ENCODE measurements at regions not wholly inside any gene's neighbourhood (a gene's known extent, or its start where the extent isn't known, plus 50 kb on each side); places are given as distances from the start of the nearest gene placed in this dataset.

DNA sequence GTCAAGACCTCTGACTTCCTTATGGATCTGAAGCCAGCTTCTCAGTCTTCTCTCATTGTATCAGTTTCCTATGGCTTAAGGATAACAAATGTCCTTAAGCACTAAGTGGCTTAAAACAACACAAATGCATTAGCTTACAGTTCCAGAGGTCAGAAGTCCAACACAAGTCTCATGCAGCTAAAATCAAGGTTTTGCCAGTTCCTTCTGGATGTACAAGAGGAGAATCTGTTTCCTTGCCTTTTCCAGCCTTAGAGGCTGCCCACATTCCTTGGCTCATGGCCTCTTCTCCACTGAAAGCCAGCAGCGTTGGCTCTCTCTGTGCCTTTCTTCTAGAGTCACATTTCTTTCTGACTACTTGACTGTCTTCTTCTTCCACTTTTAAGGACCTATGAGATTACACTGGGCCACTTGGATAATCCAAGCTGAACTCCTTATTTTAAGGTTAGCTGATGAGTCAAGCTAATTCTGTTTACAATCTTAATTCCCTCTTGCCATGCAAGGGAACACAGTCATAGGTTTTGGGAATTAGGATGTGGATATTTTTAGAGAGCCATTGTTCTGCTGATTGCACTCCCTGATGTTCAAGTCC lies 179.0 kb downstream of the BCAS1 start:
- ChIA-PET POLR2A (interaction anchor here in 1 of 2 donors (0.6 kb wide), 1 partner anchor 200 kb away, joined by 4 read pairs; no protein-coding TSS in a partner anchor), CTCF (interaction anchor here in 1 of 2 donors (0.6 kb wide), 1 partner anchor 73 kb away, joined by 4 read pairs; no protein-coding TSS in a partner anchor)
- no peaks in the 10 kb centered on the region for H3K36me3 Mint-ChIP-seq
- H3K27ac Mint-ChIP-seq: no peak overlapping the region
- H3K4me3 Mint-ChIP-seq: no peak overlapping the region
- Histone ChIP-seq H3K36me3 (ENCODE audit: control insufficient read depth in 2 of 2, extremely low read depth in 1 of 2, insufficient read depth in 1 of 2, low read length in 1 of 2) (no peaks in the 10 kb centered on the region), H3K4me1 (ENCODE audit: control insufficient read depth in 1 of 2, extremely low read depth in 1 of 2, insufficient read depth in 2 of 2, low read length in 2 of 2) (peaks cover 4 to 23% of the 10 kb centered on the region in 2 experiments), H3K4me3 (ENCODE audit: control insufficient read depth in 1 of 2, extremely low read depth in 1 of 2, low read length in 1 of 2) (no peak overlapping the region), H3K27ac (ENCODE audit: low read length) (no peak overlapping the region), H3K9me3 (no peaks in the 10 kb centered on the region), H3K27me3 (replicated peaks in 1 of 2; ENCODE audit: control insufficient read depth in 2 of 2, extremely low read depth in 1 of 2, insufficient read depth in 2 of 2, low read length in 1 of 2) (no peaks in the 10 kb centered on the region)
- no peaks in the 10 kb centered on the region for H3K27me3 Mint-ChIP-seq
- no CpG with 5 or more reads among the region's 1 CpG for WGBS (ENCODE audit: insufficient coverage)
- ATAC-seq (replicated peaks in 1 of 4): no peak
- no peak for DNase-seq
- peaks cover 34 to 41% (median 41%) of the 10 kb centered on the region in 3 donors for H3K4me1 Mint-ChIP-seq
- no peaks in the 10 kb centered on the region for H3K9me3 Mint-ChIP-seq

DNA sequence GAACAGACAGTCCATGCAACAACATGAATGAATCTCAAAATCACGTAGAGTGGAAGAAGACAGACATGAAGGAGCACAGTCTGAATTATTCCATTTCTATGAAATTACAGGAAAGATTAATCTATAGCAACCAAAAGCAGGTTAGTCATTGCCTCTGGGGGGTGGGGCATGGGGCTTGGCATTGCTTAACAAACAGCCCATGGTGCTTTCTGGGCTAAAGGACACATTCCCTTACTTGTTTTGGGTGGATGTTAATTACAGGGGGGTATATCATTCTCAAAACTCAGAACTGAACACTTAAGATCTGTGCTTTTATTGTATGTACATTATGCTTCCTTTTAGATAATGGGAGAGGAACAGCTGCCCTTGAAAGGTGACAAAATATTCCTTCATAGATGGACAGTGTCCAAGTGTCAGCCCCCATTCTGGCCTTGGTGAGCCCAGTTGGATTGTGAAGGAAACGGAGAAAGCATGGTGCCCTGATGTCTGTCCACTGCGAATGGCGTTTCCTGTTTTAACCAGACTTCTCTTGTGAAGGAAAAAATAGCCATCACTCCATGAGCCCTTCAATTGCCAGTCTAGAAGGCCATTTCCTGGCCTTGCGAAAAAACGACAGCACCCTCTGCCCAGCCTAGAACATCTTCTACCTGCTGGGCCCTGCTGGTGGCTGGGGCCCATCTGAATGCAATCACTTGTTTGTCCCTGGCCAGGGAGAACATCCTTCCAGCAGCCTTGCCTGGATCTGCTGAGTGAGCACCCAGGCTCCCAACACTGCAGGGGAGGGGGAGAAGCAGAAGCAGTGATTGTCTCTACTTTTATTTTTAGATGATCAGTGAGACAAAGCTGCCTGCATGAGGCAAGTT lies 179.7 kb downstream of the BCAS1 start:
- Mint-ChIP-seq H3K27me3 (no peaks in the 10 kb centered on the region), H3K4me1 (peaks cover 40 to 43% (median 41%) of the 10 kb centered on the region in 3 donors), H3K4me3 (no peak overlapping the region), H3K9me3 (no peaks in the 10 kb centered on the region), H3K27ac (no peak overlapping the region), H3K36me3 (no peaks in the 10 kb centered on the region)
- ChIA-PET POLR2A (no interaction called here), CTCF (no interaction called here)
- Histone ChIP-seq H3K4me1 (ENCODE audit: control insufficient read depth in 1 of 2, extremely low read depth in 1 of 2, insufficient read depth in 2 of 2, low read length in 2 of 2) (peaks cover 4 to 23% of the 10 kb centered on the region in 2 experiments), H3K9me3 (no peaks in the 10 kb centered on the region), H3K27me3 (replicated peaks in 1 of 2; ENCODE audit: control insufficient read depth in 2 of 2, extremely low read depth in 1 of 2, insufficient read depth in 2 of 2, low read length in 1 of 2) (no peaks in the 10 kb centered on the region), H3K4me3 (ENCODE audit: control insufficient read depth in 1 of 2, extremely low read depth in 1 of 2, low read length in 1 of 2) (no peak overlapping the region), H3K36me3 (ENCODE audit: control insufficient read depth in 2 of 2, extremely low read depth in 1 of 2, insufficient read depth in 1 of 2, low read length in 1 of 2) (no peaks in the 10 kb centered on the region), H3K27ac (ENCODE audit: low read length) (no peak overlapping the region)
- DNase-seq: no peak
- ATAC-seq (replicated peaks in 1 of 4): no peak
- WGBS (ENCODE audit: insufficient coverage): no CpG with 5 or more reads among the region's 6 CpGs

DNA sequence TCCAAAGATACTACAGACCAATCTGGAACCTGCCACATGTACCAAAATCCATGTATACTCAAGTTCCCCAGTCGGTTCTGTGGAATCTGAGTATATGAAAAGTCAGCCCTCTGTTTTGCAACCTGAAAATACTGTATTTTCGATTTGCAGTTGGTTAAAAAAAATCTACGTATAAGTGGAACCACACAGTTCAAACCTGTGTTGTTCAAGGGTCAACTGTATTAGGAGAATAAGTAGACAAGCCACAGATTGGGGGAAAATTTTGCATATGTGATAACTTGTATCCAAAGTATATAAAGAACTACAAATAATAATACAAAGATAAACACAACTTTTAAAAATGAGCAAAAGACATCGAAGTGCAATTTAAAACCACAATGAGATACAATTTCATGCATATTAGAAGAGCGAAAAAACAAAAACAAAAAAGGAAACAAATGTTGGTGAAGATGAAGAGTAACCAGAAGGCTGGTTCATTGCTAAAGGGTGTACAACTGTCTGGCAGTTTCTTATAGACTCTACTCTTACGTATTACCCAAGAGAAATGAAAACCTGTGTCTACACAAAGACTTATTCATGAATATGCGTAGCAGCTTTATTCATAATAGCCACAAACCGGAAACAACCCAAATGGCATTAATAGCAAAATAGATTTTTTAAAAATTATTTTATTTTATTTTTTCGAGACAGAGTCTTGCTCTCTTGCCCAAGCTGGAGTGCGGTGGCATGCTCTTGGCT lies 180.8 kb downstream of the BCAS1 start:
- WGBS (ENCODE audit: insufficient coverage): 80% methylated on average over 2 of the region's 10 CpGs
- Mint-ChIP-seq H3K27ac (no peak overlapping the region), H3K9me3 (no peaks in the 10 kb centered on the region), H3K4me1 (peaks cover 43 to 48% (median 46%) of the 10 kb centered on the region in 3 donors), H3K36me3 (no peaks in the 10 kb centered on the region), H3K4me3 (no peak overlapping the region), H3K27me3 (no peaks in the 10 kb centered on the region)
- Histone ChIP-seq H3K9me3 (no peaks in the 10 kb centered on the region), H3K36me3 (ENCODE audit: control insufficient read depth in 2 of 2, extremely low read depth in 1 of 2, insufficient read depth in 1 of 2, low read length in 1 of 2) (no peaks in the 10 kb centered on the region), H3K27ac (ENCODE audit: low read length) (no peak overlapping the region), H3K4me1 (ENCODE audit: control insufficient read depth in 1 of 2, extremely low read depth in 1 of 2, insufficient read depth in 2 of 2, low read length in 2 of 2) (peaks cover 8 to 26% of the 10 kb centered on the region in 2 experiments), H3K27me3 (replicated peaks in 1 of 2; ENCODE audit: control insufficient read depth in 2 of 2, extremely low read depth in 1 of 2, insufficient read depth in 2 of 2, low read length in 1 of 2) (no peaks in the 10 kb centered on the region), H3K4me3 (ENCODE audit: control insufficient read depth in 1 of 2, extremely low read depth in 1 of 2, low read length in 1 of 2) (no peak overlapping the region)
- ATAC-seq (replicated peaks in 1 of 4) (no peak), DNase-seq (no peak)
- ChIA-PET CTCF (no interaction called here), POLR2A (interaction anchor here in 1 of 2 donors (1.0 kb wide), 1 partner anchor 17 kb away, joined by 3 read pairs; no protein-coding TSS in a partner anchor)

DNA sequence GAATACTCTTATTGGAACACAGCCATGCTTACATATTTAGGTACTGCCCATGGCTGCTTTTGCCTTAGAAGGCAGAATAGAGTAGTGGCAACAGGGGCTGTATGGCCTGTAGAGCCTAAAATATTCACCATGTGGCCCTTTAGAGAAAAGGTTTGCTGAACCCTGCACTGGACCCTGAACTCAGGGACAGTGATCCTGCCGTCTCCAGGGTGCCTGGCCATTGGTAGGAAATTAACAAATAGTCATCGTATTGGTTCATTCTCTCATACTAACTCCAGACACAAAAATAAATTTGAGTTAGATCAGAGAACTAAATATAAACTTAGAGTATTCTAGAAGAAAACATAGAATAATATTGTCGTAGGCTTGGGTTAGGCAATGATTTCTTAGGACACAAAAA lies 181.4 kb downstream of the BCAS1 start:
- ATAC-seq (replicated peaks in 1 of 4) (no peak), DNase-seq (no peak)
- Histone ChIP-seq H3K4me1 (ENCODE audit: control insufficient read depth in 1 of 2, extremely low read depth in 1 of 2, insufficient read depth in 2 of 2, low read length in 2 of 2) (peaks cover 8 to 28% of the 10 kb centered on the region in 2 experiments), H3K4me3 (ENCODE audit: control insufficient read depth in 1 of 2, extremely low read depth in 1 of 2, low read length in 1 of 2) (no peak overlapping the region), H3K36me3 (ENCODE audit: control insufficient read depth in 2 of 2, extremely low read depth in 1 of 2, insufficient read depth in 1 of 2, low read length in 1 of 2) (no peaks in the 10 kb centered on the region), H3K27me3 (replicated peaks in 1 of 2; ENCODE audit: control insufficient read depth in 2 of 2, extremely low read depth in 1 of 2, insufficient read depth in 2 of 2, low read length in 1 of 2) (no peaks in the 10 kb centered on the region), H3K27ac (ENCODE audit: low read length) (no peak overlapping the region), H3K9me3 (no peaks in the 10 kb centered on the region)
- ChIA-PET CTCF (no interaction called here), POLR2A (interaction anchor here in 1 of 2 donors (1.0 kb wide), 1 partner anchor 16 kb away, joined by 3 read pairs; no protein-coding TSS in a partner anchor)
- H3K27me3 Mint-ChIP-seq: no peaks in the 10 kb centered on the region
- no peaks in the 10 kb centered on the region for H3K9me3 Mint-ChIP-seq
- WGBS (ENCODE audit: insufficient coverage): no CpG with 5 or more reads among the region's 3 CpGs
- no peak overlapping the region for H3K27ac Mint-ChIP-seq
- no peaks in the 10 kb centered on the region for H3K36me3 Mint-ChIP-seq
- no peak overlapping the region for H3K4me3 Mint-ChIP-seq
- H3K4me1 Mint-ChIP-seq: peaks cover 44 to 49% (median 47%) of the 10 kb centered on the region in 3 donors

DNA sequence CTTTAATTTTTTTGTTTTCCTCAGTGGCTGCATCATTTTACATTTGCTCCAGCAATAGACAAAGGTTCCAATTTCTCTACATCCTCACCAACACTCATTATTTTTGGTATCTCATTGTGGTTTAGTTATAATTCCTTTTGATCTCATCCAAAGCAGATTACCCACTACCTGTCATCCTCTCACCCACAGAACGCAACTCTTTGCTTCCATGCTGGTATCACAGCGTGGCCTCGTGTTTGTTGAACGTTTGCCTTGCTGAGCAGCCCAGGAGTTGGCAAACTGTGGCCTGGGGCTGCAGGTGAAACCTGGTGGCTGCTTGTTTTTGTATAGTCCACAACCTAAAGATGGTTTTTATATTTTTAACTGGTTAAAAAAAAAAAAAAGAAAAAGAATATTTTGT lies 181.9 kb downstream of the BCAS1 start:
- no peak overlapping the region for H3K4me3 Mint-ChIP-seq
- H3K27ac Mint-ChIP-seq: peak overlapping the region in 1 of 2 donors; percentile 78
- H3K4me1 ChIP-seq (ENCODE audit: control insufficient read depth in 1 of 2, extremely low read depth in 1 of 2, insufficient read depth in 2 of 2, low read length in 2 of 2): peaks cover 8 to 31% of the 10 kb centered on the region in 2 experiments
- H3K27ac ChIP-seq (ENCODE audit: low read length): no peak overlapping the region
- H3K36me3 ChIP-seq (ENCODE audit: control insufficient read depth in 2 of 2, extremely low read depth in 1 of 2, insufficient read depth in 1 of 2, low read length in 1 of 2): no peaks in the 10 kb centered on the region
- H3K36me3 Mint-ChIP-seq: no peaks in the 10 kb centered on the region
- no peaks in the 10 kb centered on the region for H3K27me3 Mint-ChIP-seq
- ATAC-seq (replicated peaks in 1 of 4): no peak
- no peak overlapping the region for H3K4me3 ChIP-seq (ENCODE audit: control insufficient read depth in 1 of 2, extremely low read depth in 1 of 2, low read length in 1 of 2)
- H3K9me3 ChIP-seq: no peaks in the 10 kb centered on the region
- no peak for DNase-seq
- ChIA-PET CTCF (interaction anchor here in 1 of 2 donors (0.6 kb wide), 1 partner anchor 350 kb away, joined by 3 read pairs; no protein-coding TSS in a partner anchor), POLR2A (interaction anchor here in 1 of 2 donors (1.0 kb wide), 1 partner anchor 16 kb away, joined by 3 read pairs; no protein-coding TSS in a partner anchor)
- no peaks in the 10 kb centered on the region for H3K9me3 Mint-ChIP-seq
- WGBS (ENCODE audit: insufficient coverage): no CpG with 5 or more reads among the region's 4 CpGs
- peaks cover 45 to 50% (median 45%) of the 10 kb centered on the region in 3 donors for H3K4me1 Mint-ChIP-seq
- no peaks in the 10 kb centered on the region for H3K27me3 ChIP-seq (replicated peaks in 1 of 2; ENCODE audit: control insufficient read depth in 2 of 2, extremely low read depth in 1 of 2, insufficient read depth in 2 of 2, low read length in 1 of 2)

DNA sequence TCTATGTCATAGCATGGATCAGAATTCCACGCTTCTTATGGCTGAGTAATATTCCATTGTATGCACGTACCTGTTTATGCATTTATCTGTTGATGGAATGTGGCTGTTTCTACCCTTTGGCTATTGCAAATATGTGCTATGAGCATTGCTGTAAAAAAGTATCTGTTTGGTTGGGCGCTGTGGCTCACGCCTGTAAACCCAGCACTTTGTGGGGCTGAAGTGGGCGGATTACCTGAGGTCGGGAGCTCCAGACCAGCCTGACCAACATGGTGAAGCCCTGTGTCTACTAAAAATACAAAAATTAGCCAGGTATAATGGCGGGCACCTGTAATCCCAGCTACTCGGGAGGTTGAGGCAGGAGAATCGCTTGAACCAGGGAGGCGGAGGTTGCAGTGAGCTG lies 182.4 kb downstream of the BCAS1 start:
- Histone ChIP-seq H3K9me3 (no peaks in the 10 kb centered on the region), H3K4me1 (ENCODE audit: control insufficient read depth in 1 of 2, extremely low read depth in 1 of 2, insufficient read depth in 2 of 2, low read length in 2 of 2) (peaks cover 6 to 27% of the 10 kb centered on the region in 2 experiments), H3K27ac (ENCODE audit: low read length) (no peak overlapping the region), H3K36me3 (ENCODE audit: control insufficient read depth in 2 of 2, extremely low read depth in 1 of 2, insufficient read depth in 1 of 2, low read length in 1 of 2) (no peaks in the 10 kb centered on the region), H3K27me3 (replicated peaks in 1 of 2; ENCODE audit: control insufficient read depth in 2 of 2, extremely low read depth in 1 of 2, insufficient read depth in 2 of 2, low read length in 1 of 2) (no peaks in the 10 kb centered on the region), H3K4me3 (ENCODE audit: control insufficient read depth in 1 of 2, extremely low read depth in 1 of 2, low read length in 1 of 2) (no peak overlapping the region)
- POLR2A ChIA-PET: no interaction called here
- DNase-seq: no peak
- CTCF ChIA-PET: interaction anchor here in 1 of 2 donors (0.6 kb wide), 1 partner anchor 350 kb away, joined by 3 read pairs; no protein-coding TSS in a partner anchor
- no peak for ATAC-seq (replicated peaks in 1 of 4)
- H3K4me3 Mint-ChIP-seq: no peak overlapping the region
- no peak overlapping the region for H3K27ac Mint-ChIP-seq
- WGBS (ENCODE audit: insufficient coverage): 90% methylated on average over 2 of the region's 10 CpGs
- no peaks in the 10 kb centered on the region for H3K27me3 Mint-ChIP-seq
- H3K36me3 Mint-ChIP-seq: no peaks in the 10 kb centered on the region
- no peaks in the 10 kb centered on the region for H3K9me3 Mint-ChIP-seq
- peaks cover 39 to 48% (median 44%) of the 10 kb centered on the region in 3 donors for H3K4me1 Mint-ChIP-seq
